ENCODE measurements at regions not wholly inside any gene's neighbourhood (a gene's known extent, or its start where the extent isn't known, plus 50 kb on each side); places are given as distances from the start of the nearest gene placed in this dataset.
"Not testable (repeated sequence)": the region's sequence is repeated elsewhere in the genome, so short reads cannot be mapped to it uniquely, and the experiment has no call there.

GRCh38 chr10:9137368-9137767 is 1082.9 kb downstream of the GATA3 start:
- no peaks in the 10 kb centered on the region for H3K27me3 ChIP-seq (replicated peaks in 1 of 2; ENCODE audit: control insufficient read depth in 2 of 2, insufficient read depth in 2 of 2, low read length in 1 of 2)
- FAIRE-seq: no peak
- no peaks in the 10 kb centered on the region for H3K9me3 ChIP-seq (replicated peaks; ENCODE audit: control insufficient read depth, insufficient read depth, low read length)
- no peaks in the 10 kb centered on the region for H3K79me2 ChIP-seq (ENCODE audit: control insufficient read depth, insufficient read depth, low read length)
- no peaks in the 10 kb centered on the region for H4K20me1 ChIP-seq (ENCODE audit: control insufficient read depth, insufficient read depth)
- no peak overlapping the region for H2AFZ ChIP-seq (ENCODE audit: control insufficient read depth, low read depth, low read length)
- H3K4me2 ChIP-seq (ENCODE audit: control insufficient read depth, insufficient read depth): no peak overlapping the region
- BruUV-seq (replicated peaks): no TSS peak
- ChIA-PET RAD21 (ENCODE audit: unreplicated experiment) (no interaction called here), CTCF (interaction anchor here (0.6 kb wide), 1 partner anchor 1170 kb away, joined by 3 read pairs; no protein-coding TSS in a partner anchor), SMC1A (ENCODE audit: uncharacterized antibody, unreplicated experiment) (no interaction called here), POLR2A (interaction anchor here (0.6 kb wide), 1 partner anchor 31 kb away, joined by 3 read pairs; no protein-coding TSS in a partner anchor)
- H3K9ac ChIP-seq (ENCODE audit: control insufficient read depth, insufficient read depth, low read length): no peak overlapping the region
- intact Hi-C loops (cut with micrococcal nuclease; ENCODE audit: unreplicated experiment) (no loop called here), in situ Hi-C loops (cut with MboI) (no loop called here)
- 9% methylated on average over 2 of the region's 2 CpGs for WGBS (ENCODE audit: insufficient coverage, insufficient replicate concordance, low lambda C conversion rate, missing lambda C conversion rate)
- H3K36me3 ChIP-seq (ENCODE audit: control insufficient read depth in 2 of 2, insufficient read depth in 2 of 2, low read length in 1 of 2): no peaks in the 10 kb centered on the region
- ATAC-seq: no peak
- no peak overlapping the region for H3K4me3 ChIP-seq
- H3K4me1 ChIP-seq (ENCODE audit: control insufficient read depth, insufficient read depth, low read length): no peaks in the 10 kb centered on the region
- no peak overlapping the region for H3K27ac ChIP-seq (ENCODE audit: control insufficient read depth, insufficient read depth)
- TF ChIP-seq CREB1 (IDR thresholded peaks at IDR 0.05; ENCODE audit: low read depth) (no peak), TBL1XR1 (IDR thresholded peaks at IDR 0.05; ENCODE audit: low read depth, low read length) (no peak), FOXK2 (IDR thresholded peaks at IDR 0.05) (no peak), ZNF384 (IDR thresholded peaks at IDR 0.05; ENCODE audit: borderline replicate concordance, low read depth, low read length) (no peak), YY1 (IDR thresholded peaks at IDR 0.05; ENCODE audit: low read depth, low read length) (no peak)
- no peak for DNase-seq (ENCODE audit: low read depth, low spot score)

DNA sequence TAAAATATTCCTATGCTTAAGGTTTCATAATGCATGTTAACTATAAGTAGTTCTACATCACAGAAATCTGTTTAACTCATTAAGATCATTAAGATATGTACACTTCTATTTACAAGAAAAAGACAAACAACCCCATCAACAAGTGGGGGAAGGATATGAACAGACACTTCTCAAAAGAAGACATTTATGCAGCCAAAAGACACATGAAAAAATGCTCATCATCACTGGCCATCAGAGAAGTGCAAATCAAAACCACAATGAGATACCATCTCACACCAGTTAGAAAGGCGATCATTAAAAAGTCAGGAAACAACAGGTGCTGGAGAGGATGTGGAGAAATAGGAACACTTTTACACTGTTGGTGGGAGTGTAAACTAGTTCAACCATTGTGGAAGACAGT is 1084.3 kb downstream of the GATA3 start:
- DNase-seq (ENCODE audit: low read depth, low spot score); H3K9me3 ChIP-seq (replicated peaks; ENCODE audit: control insufficient read depth, insufficient read depth, low read length); FAIRE-seq; H3K79me2 ChIP-seq (ENCODE audit: control insufficient read depth, insufficient read depth, low read length); CTCF ChIA-PET; ATAC-seq; BruUV-seq (replicated peaks); POLR2A ChIA-PET; H3K27ac ChIP-seq (ENCODE audit: control insufficient read depth, insufficient read depth); H3K4me2 ChIP-seq (ENCODE audit: control insufficient read depth, insufficient read depth); H3K27me3 ChIP-seq (replicated peaks in 1 of 2; ENCODE audit: control insufficient read depth in 2 of 2, insufficient read depth in 2 of 2, low read length in 1 of 2); H3K9ac ChIP-seq (ENCODE audit: control insufficient read depth, insufficient read depth, low read length); SMC1A ChIA-PET (ENCODE audit: uncharacterized antibody, unreplicated experiment); RAD21 ChIA-PET (ENCODE audit: unreplicated experiment); H3K4me3 ChIP-seq; H2AFZ ChIP-seq (ENCODE audit: control insufficient read depth, low read depth, low read length); H3K4me1 ChIP-seq (ENCODE audit: control insufficient read depth, insufficient read depth, low read length); H4K20me1 ChIP-seq (ENCODE audit: control insufficient read depth, insufficient read depth); intact Hi-C loops (cut with micrococcal nuclease; ENCODE audit: unreplicated experiment); in situ Hi-C loops (cut with MboI); H3K36me3 ChIP-seq (ENCODE audit: control insufficient read depth in 2 of 2, insufficient read depth in 2 of 2, low read length in 1 of 2): not testable (repeated sequence)
- WGBS (ENCODE audit: insufficient coverage, insufficient replicate concordance, low lambda C conversion rate, missing lambda C conversion rate): 90% methylated on average over 1 of the region's 1 CpG
